H1 (cell line): ENCODE measurements at regions not wholly inside any gene's neighbourhood (a gene's known extent, or its start where the extent isn't known, plus 50 kb on each side); places are given as distances from the start of the nearest gene placed in this dataset.

Experiments
- POLR2AphosphoS5 ChIP-seq: IDR thresholded peaks from 2 replicates; pipeline ENCODE4 v1.6.1; 2011; ENCODE audit warnings: low read depth, low read length
- ZNF274 ChIP-seq: IDR thresholded peaks from 2 replicates; pipeline ENCODE4 v1.7.0; 2012; ENCODE audit warnings: low read length, borderline replicate concordance; ENCODE audit errors: extremely low read depth

GRCh38 chr7:41872966-41873365 lies 170.1 kb upstream of the INHBA start:
- TF ChIP-seq POLR2AphosphoS5: no peak
- no peak for TF ChIP-seq ZNF274
